PC-3 (cell line): ENCODE measurements at regions not wholly inside any gene's neighbourhood (a gene's known extent, or its start where the extent isn't known, plus 50 kb on each side); places are given as distances from the start of the nearest gene placed in this dataset.

Experiments
- ATAC-seq: fragments of 200-7000 bp; cut with Tn5 transposase; 2 replicates; pipeline ENCODE4 v1.9.1; 2020; ENCODE audit warnings: mild to moderate bottlenecking, moderate library complexity
- BruUV-seq: library from RNA; stranded (reverse); fragments of 400-500 nt; replicated peaks from 2 replicates; lab custom pipeline; 2021; lab: Mats Ljungman, UMichigan
- CTCF ChIA-PET: fragments of 300-600 bp; sonication (Branson Sonifier 250); formaldehyde crosslinking; loops from one replicate; lab custom pipeline; 2022; ENCODE audit warnings: antibody characterized with exemption; lab: Charles Lee
- POLR2A ChIA-PET: fragments of 300-600 bp; sonication (Branson Sonifier 250); formaldehyde crosslinking; loops from one replicate; lab custom pipeline; 2022; ENCODE audit warnings: antibody characterized with exemption; ENCODE audit not compliant: unreplicated experiment; lab: Charles Lee
- DNase-seq: peaks from one replicate; pipeline ENCODE4 v3.0.0-alpha.2; 2015
- H2AFZ ChIP-seq: fragments of 300-600 bp; sonication (generic); 2 replicates; pipeline ENCODE4 v1.6.0; 2016; ENCODE audit warnings: antibody characterized with exemption, low read length
- H3F3A ChIP-seq: fragments of 300-600 bp; sonication (generic); one replicate; pipeline ENCODE4 v1.6.0; 2017; ENCODE audit warnings: antibody characterized with exemption, low read length, control low read depth, mild to moderate bottlenecking; ENCODE audit not compliant: unreplicated experiment
- H3K27ac ChIP-seq: fragments of 300-600 bp; sonication (generic); 2 replicates; pipeline ENCODE4 v1.5.1; 2016; ENCODE audit warnings: mild to moderate bottlenecking, low read length
- H3K27me3 ChIP-seq: fragments of 300-600 bp; sonication (generic); 2 replicates; pipeline ENCODE4 v1.6.1; 2016; ENCODE audit warnings: low read length, mixed read lengths
- H3K36me3 ChIP-seq: fragments of 300-600 bp; sonication (generic); 2 replicates; pipeline ENCODE4 v1.6.1; 2016; ENCODE audit warnings: low read depth, mixed run types, low read length, mixed read lengths
- H3K4me1 ChIP-seq: fragments of 300-600 bp; sonication (generic); 2 replicates; pipeline ENCODE4 v1.5.1; 2016; ENCODE audit warnings: low read length; ENCODE audit not compliant: insufficient read depth
- H3K4me2 ChIP-seq: fragments of 300-600 bp; sonication (generic); 2 replicates; pipeline ENCODE4 v1.6.0; 2016; ENCODE audit warnings: low read length
- H3K4me3 ChIP-seq: fragments of 300-600 bp; sonication (generic); 2 replicates; pipeline ENCODE4 v1.5.1; 2016; ENCODE audit warnings: mild to moderate bottlenecking, low read length, mixed read lengths
- H3K79me2 ChIP-seq: fragments of 300-600 bp; sonication (generic); 2 replicates; pipeline ENCODE4 v1.6.1; 2017; ENCODE audit warnings: low read length, mixed read lengths
- H3K9ac ChIP-seq: fragments of 300-600 bp; sonication (generic); 2 replicates; pipeline ENCODE4 v1.6.0; 2016; ENCODE audit warnings: mild to moderate bottlenecking, low read length
- H3K9me2 ChIP-seq: fragments of 300-600 bp; sonication (generic); replicated peaks from 2 replicates; pipeline ENCODE4 v1.6.1; 2016; ENCODE audit warnings: mixed run types, low read length, mixed read lengths
- H3K9me3 ChIP-seq: fragments of 300-600 bp; sonication (generic); 2 replicates; pipeline ENCODE4 v1.6.1; 2016; ENCODE audit warnings: low read length, mixed read lengths
- H4K20me1 ChIP-seq: fragments of 300-600 bp; sonication (generic); 2 replicates; pipeline ENCODE4 v1.6.1; 2016; ENCODE audit warnings: low read length, mixed read lengths
- CTCF ChIP-seq: fragments of 300-600 bp; sonication (generic); conservative IDR thresholded peaks from 2 replicates; pipeline ENCODE4 v1.5.1; 2017; ENCODE audit warnings: antibody characterized with exemption, low read depth, mild to moderate bottlenecking, low read length
- EZH2 ChIP-seq: fragments of 300-600 bp; sonication (generic); IDR thresholded peaks from one replicate; pipeline ENCODE4 v1.6.1; 2017; ENCODE audit warnings: antibody characterized with exemption, mild to moderate bottlenecking, low read length; ENCODE audit not compliant: unreplicated experiment
- EZH2phosphoT487 ChIP-seq: fragments of 300-600 bp; sonication (generic); IDR thresholded peaks from 2 replicates; pipeline ENCODE4 v1.6.1; 2018; ENCODE audit warnings: mild to moderate bottlenecking, antibody characterized with exemption, low read length, borderline replicate concordance
- intact Hi-C: fragments of 100-400 bp; cut with micrococcal nuclease; formaldehyde crosslinking; loops from 2 replicates; pipeline ENCODE4 v1.9.0; 2023

- Histone ChIP-seq H3K27ac (no peak overlapping the region), H2AFZ (no peak overlapping the region), H3K4me1 (no peaks in the 10 kb centered on the region), H3K4me2 (no peak overlapping the region), H3K9me3 (no peaks in the 10 kb centered on the region), H3K79me2 (no peaks in the 10 kb centered on the region), H3K9me2 (no peaks in the 10 kb centered on the region), H3F3A (no peaks in the 10 kb centered on the region), H3K4me3 (no peak overlapping the region), H4K20me1 (no peaks in the 10 kb centered on the region), H3K27me3 (no peaks in the 10 kb centered on the region), H3K9ac (no peak overlapping the region), H3K36me3 (no peaks in the 10 kb centered on the region)
- intact Hi-C loops = no loop called here
- DNase-seq (no peak), ATAC-seq (no peak)
- CTCF ChIA-PET = no interaction called here
- POLR2A ChIA-PET = no interaction called here
- no TSS peak for BruUV-seq
- TF ChIP-seq EZH2phosphoT487 (no peak), EZH2 (no peak), CTCF (no peak)
Measured at GRCh38 chr6:71642793-71643192, 243.6 kb upstream of the RIMS1 start.

GRCh38 chr6:71645299-71645698 lies 241.1 kb upstream of the RIMS1 start:
- CTCF ChIA-PET = no interaction called here
- no peaks in the 10 kb centered on the region for H3K9me2 ChIP-seq
- intact Hi-C loops = no loop called here

More at GRCh38 chr6:71645299-71645698, 241.1 kb upstream of the RIMS1 start:
- H3K27ac ChIP-seq = no peak overlapping the region
- no peak for DNase-seq
- H4K20me1 ChIP-seq = no peaks in the 10 kb centered on the region
- POLR2A ChIA-PET = no interaction called here
- no peak overlapping the region for H2AFZ ChIP-seq
- H3K4me2 ChIP-seq = no peak overlapping the region
- H3K36me3 ChIP-seq = no peaks in the 10 kb centered on the region
- ATAC-seq = no peak
- no peaks in the 10 kb centered on the region for H3K4me1 ChIP-seq
- BruUV-seq = no TSS peak
- TF ChIP-seq CTCF = no peak
- TF ChIP-seq EZH2 = no peak
- no peak for TF ChIP-seq EZH2phosphoT487
- no peaks in the 10 kb centered on the region for H3F3A ChIP-seq
- no peak overlapping the region for H3K4me3 ChIP-seq
- no peak overlapping the region for H3K9ac ChIP-seq
- no peaks in the 10 kb centered on the region for H3K9me3 ChIP-seq
- H3K27me3 ChIP-seq = no peaks in the 10 kb centered on the region
- no peaks in the 10 kb centered on the region for H3K79me2 ChIP-seq
